NCI-H510A treated with DMSO at 0.1 percent for 48 hours (cell line): ENCODE measurements at regions not wholly inside any gene's neighbourhood (a gene's known extent, or its start where the extent isn't known, plus 50 kb on each side); places are given as distances from the start of the nearest gene placed in this dataset.
"Not testable (repeated sequence)": the region's sequence is repeated elsewhere in the genome, so short reads cannot be mapped to it uniquely, and the experiment has no call there.

Source experiments
- DNase-seq: peaks from one replicate; lab custom pipeline; 2025; lab: John Stamatoyannopoulos, UW

GRCh38 chr3:127439621-127440020 lies 150.9 kb downstream of the TPRA1 start:
- DNase-seq, result no peak

- DNase-seq, result no peak
These were observed 151.1 kb upstream of the PRR20G start for GRCh38 chr3:127438951-127439350.

GRCh38 chr3:127438371-127438770 lies 150.5 kb upstream of the PRR20G start:
- DNase-seq, result no peak

GRCh38 chr3:127435299-127435698 lies 147.5 kb upstream of the PRR20G start:
- DNase-seq, result not testable (repeated sequence)

GRCh38 chr3:127431066-127431465 lies 143.2 kb upstream of the PRR20G start:
- DNase-seq, result no peak

GRCh38 chr3:127428344-127428997 lies 140.6 kb upstream of the PRR20G start:
- no peak for DNase-seq

DNA sequence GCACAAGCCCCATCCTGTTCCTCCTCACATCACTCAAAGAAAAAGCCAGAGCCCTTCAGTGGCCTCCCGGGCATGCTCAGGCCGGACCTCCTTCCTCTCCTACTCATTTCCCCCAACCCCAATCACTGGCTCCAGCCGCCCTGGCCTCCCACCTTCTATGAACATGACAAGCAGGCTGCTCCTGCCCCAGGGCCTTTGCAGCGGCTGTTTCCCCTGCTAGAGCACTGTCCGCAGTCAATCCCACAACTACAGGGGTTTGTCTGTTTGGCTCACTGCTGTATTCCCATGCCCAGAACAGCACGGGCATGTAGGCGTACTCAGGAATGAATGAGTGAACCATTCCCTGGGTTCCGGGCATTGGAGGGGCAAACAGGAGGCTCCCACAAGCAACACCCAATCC lies 139.8 kb upstream of the PRR20G start:
- no peak for DNase-seq

DNA sequence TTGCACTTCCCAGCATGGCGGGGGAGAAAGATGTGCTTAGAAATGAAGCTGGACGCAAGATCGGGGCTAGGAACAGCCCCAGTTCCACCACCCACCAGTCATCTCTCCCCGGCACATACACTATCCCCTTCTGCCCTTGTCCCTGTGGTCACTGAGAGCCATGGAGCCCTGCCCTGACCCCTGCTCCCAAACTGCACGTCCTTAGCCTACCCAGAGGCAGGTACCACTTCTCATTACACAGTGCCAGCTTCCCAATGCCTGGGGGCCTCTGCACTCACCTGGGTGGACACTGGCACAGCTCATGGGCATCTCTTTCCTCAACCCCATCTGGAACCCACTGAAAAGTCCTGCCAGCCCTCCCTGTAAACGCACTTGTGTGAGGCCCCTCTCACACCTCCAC lies 139.3 kb upstream of the PRR20G start:
- DNase-seq, result no peak

GRCh38 chr3:127426444-127427153 lies 138.8 kb upstream of the PRR20G start:
- no peak for DNase-seq

GRCh38 chr3:127425505-127426443 lies 137.9 kb upstream of the PRR20G start:
- DNase-seq, result no peak

DNA sequence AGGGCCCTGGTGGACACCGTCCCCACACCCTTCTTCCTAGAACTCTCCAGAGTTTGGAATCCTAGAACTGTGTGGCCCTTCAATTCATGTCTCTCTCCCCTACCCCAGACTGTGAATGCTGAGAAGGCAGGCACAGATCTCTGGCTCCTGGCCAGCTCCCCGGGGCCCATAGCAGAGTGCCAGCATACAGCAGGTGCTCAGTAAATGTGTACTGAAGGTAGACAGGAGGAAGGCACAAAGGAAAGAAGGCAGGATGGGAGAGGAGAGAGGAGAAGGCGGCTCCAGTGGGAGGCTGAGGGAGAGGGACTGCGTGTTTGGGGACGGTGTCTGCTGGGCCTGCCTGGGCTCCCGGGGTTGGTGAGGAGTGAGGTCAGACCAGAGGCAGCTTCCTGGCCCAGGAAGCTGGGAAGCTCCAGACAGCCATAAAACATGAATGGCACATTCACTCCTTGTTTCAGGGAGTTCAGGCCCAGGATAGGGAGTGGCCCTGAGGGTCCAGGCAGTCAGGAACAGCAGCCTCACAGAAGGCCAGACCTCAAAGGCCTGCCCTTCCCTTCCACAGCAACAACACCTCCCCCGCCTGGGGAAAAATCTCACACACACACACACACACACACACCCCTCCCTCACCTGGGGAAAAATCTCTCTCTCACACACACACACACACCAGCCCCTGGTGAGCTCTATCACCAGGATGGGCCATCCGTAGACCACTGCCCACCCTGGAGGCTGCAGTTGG lies 137.1 kb upstream of the PRR20G start:
- DNase-seq, result no peak

- no peak for DNase-seq
These were observed 136.3 kb upstream of the PRR20G start for GRCh38 chr3:127423856-127424765.

- no peak for DNase-seq
These were observed 135.0 kb upstream of the PRR20G start for GRCh38 chr3:127422663-127423375.

DNA sequence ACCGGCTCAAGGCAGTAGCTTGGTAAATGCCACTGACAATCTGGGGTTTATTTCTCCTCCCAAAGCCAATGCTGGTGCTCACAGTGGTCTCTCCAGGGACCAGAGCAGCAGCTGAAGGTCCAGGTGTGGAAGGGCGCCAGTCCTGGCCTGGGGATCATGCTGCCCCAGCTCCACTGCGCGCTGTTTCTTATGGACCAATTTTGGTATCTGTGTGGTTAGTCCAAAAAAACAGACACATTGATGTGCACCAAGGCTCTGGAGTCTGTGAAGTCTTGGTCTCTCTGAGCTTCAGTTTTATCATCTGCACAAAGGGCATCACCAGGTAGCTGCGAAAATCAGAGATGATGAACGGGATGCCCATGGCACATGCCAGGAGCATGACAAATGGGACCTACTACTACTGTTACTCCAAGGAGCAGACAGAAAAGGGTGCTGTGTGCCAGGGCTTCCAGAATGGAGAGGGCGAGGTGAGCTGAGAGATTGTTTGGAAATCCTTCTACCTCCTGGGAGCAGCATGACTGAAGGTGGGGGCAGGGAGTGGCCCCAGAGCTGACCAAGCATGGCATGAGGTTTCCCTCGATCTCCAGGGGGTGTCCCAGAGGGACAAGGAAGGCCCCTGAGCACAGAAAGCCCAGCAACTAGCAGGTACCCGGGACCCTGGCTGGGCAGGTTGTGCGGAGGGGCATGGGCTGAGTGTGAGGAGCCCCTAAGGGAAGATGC lies 134.3 kb upstream of the PRR20G start:
- no peak for DNase-seq

- DNase-seq, result no peak
These were observed 133.0 kb upstream of the PRR20G start for GRCh38 chr3:127420829-127421228.

GRCh38 chr3:127419641-127420553 lies 132.1 kb upstream of the PRR20G start:
- no peak for DNase-seq

GRCh38 chr3:127419182-127419581 lies 131.3 kb upstream of the PRR20G start:
- no peak for DNase-seq

GRCh38 chr3:127418560-127419147 lies 130.8 kb upstream of the PRR20G start:
- DNase-seq, result no peak
